Endothelial cell of umbilical vein (primary cell): ENCODE measurements at regions not wholly inside any gene's neighbourhood (a gene's known extent, or its start where the extent isn't known, plus 50 kb on each side); places are given as distances from the start of the nearest gene placed in this dataset.

ENCODE experiments used
- BruUV-seq: library from RNA; stranded (reverse); fragments of 400-500 nt; replicated peaks from 2 replicates; lab custom pipeline; 2021; lab: Mats Ljungman, UMichigan
- CTCF ChIA-PET: fragments of 300-600, 350-600 bp; sonication (Branson Sonifier 250); formaldehyde crosslinking; loops from one replicate; lab custom pipeline; 2021; ENCODE audit warnings: antibody characterized with exemption, inconsistent platforms; lab: Charles Lee
- POLR2A ChIA-PET: fragments of 300-600, 350-600 bp; sonication (Branson Sonifier 250); formaldehyde crosslinking; loops from one replicate; lab custom pipeline; 2021; ENCODE audit warnings: antibody characterized with exemption, inconsistent platforms; lab: Charles Lee
- DNase-seq: peaks from one replicate; pipeline ENCODE4 v3.0.0-alpha.2; 2011; ENCODE audit warnings: low read depth, low spot score
- FAIRE-seq: peaks from 2 replicates; lab custom pipeline; 2011; peaks lifted over from hg19 to GRCh38; lab: Jason Lieb, UNC
- H2AFZ ChIP-seq: 2 replicates; pipeline ENCODE4 v1.6.0; 2012; ENCODE audit warnings: low read depth, low read length, control low read depth, inconsistent platforms
- H3K27ac ChIP-seq: 2 replicates; pipeline ENCODE4 v1.5.1; 2011; ENCODE audit warnings: low read depth, mild to moderate bottlenecking, control low read depth, low read length, moderate library complexity; ENCODE audit not compliant: insufficient read depth
- H3K27me3 ChIP-seq, 2 experiments: 2 replicates each; pipeline versions ENCODE4 v1.6.0 to v1.6.1; 2011; ENCODE audit warnings: low read length in 2 of 2, mixed read lengths in 1 of 2; ENCODE audit not compliant: control insufficient read depth in 2 of 2, insufficient read depth in 2 of 2
- H3K36me3 ChIP-seq, 2 experiments: 2 replicates in 1 of 2; 3 replicates in 1 of 2; pipeline ENCODE4 v1.5.1; 2011; ENCODE audit warnings: low read length in 2 of 2, mild to moderate bottlenecking in 1 of 2, moderate library complexity in 1 of 2; ENCODE audit not compliant: control insufficient read depth in 2 of 2, insufficient read depth in 2 of 2; ENCODE audit errors: extremely low read depth in 1 of 2
- H3K4me1 ChIP-seq: 3 replicates; pipeline ENCODE4 v1.5.1; 2011; ENCODE audit warnings: mild to moderate bottlenecking, low read length; ENCODE audit not compliant: control insufficient read depth, insufficient read depth; ENCODE audit errors: extremely low read depth
- H3K4me2 ChIP-seq: 2 replicates; pipeline ENCODE4 v1.6.1; 2011; ENCODE audit warnings: low read length, control low read depth, mixed read lengths; ENCODE audit not compliant: insufficient read depth
- H3K4me3 ChIP-seq, 3 experiments: fragments of 200-600 bp in 1 of 3; sonication (generic), shearing (Covaris generic) in 1 of 3; replicated peaks in 1 of 3; 2 replicates each; pipeline ENCODE4 v1.5.1; 2011 to 2016; ENCODE audit warnings: control low read depth in 3 of 3, low read length in 3 of 3, mild to moderate bottlenecking in 2 of 3, inconsistent platforms in 1 of 3, low read depth in 1 of 3, moderate library complexity in 1 of 3; ENCODE audit not compliant: insufficient read depth in 1 of 3
- H3K79me2 ChIP-seq: 2 replicates; pipeline ENCODE4 v1.6.0; 2012; ENCODE audit warnings: low read length, inconsistent platforms; ENCODE audit not compliant: control insufficient read depth, insufficient read depth
- H3K9ac ChIP-seq: replicated peaks from 2 replicates; pipeline ENCODE3; 2011; ENCODE audit warnings: low read length, control low read depth; ENCODE audit not compliant: insufficient read depth; ENCODE audit errors: extremely low read depth
- H3K9me1 ChIP-seq: replicated peaks from 3 replicates; pipeline ENCODE4 v1.6.0; 2011; ENCODE audit warnings: mild to moderate bottlenecking, low read length; ENCODE audit not compliant: control insufficient read depth, insufficient read depth; ENCODE audit errors: extremely low read depth
- H3K9me3 ChIP-seq: replicated peaks from 2 replicates; pipeline ENCODE4 v1.5.1; 2012; ENCODE audit warnings: low read length, inconsistent platforms; ENCODE audit not compliant: control insufficient read depth, insufficient read depth
- H4K20me1 ChIP-seq: replicated peaks from 2 replicates; pipeline ENCODE3; 2011; ENCODE audit warnings: mild to moderate bottlenecking, low read length; ENCODE audit not compliant: control insufficient read depth, insufficient read depth; ENCODE audit errors: extremely low read depth
- CTCF ChIP-seq, 2 donors: IDR thresholded peaks; 1 replicate in 1 of 2; 2 replicates in 1 of 2; pipeline ENCODE4 v1.5.1; 2011; ENCODE audit warnings: low read length in 2 of 2, mild to moderate bottlenecking in 2 of 2, moderate library complexity in 2 of 2, control low read depth in 1 of 2, inconsistent platforms in 1 of 2, low read depth in 1 of 2; ENCODE audit not compliant: insufficient read depth in 1 of 2; ENCODE audit errors: extremely low read depth in 1 of 2
- GATA2 ChIP-seq: IDR thresholded peaks from 2 replicates; pipeline ENCODE4 v1.7.0; 2011; ENCODE audit warnings: low read depth, mild to moderate bottlenecking, moderate library complexity, mixed read lengths, low read length; ENCODE audit not compliant: insufficient read length, insufficient read depth
- MYC ChIP-seq: IDR thresholded peaks from one replicate; pipeline ENCODE4 v1.6.1; 2011; ENCODE audit warnings: mild to moderate bottlenecking, low read depth, low read length
- dilution Hi-C: fragments of 300-500 bp; cut with MboI; formaldehyde crosslinking; loops from one replicate; pipeline ENCODE4 v1.15.0; 2019; ENCODE audit warnings: low sequenced_read_pairs; ENCODE audit not compliant: extremely low pct_ligation_motif_present
- intact Hi-C: fragments of 100-400 bp; cut with micrococcal nuclease; formaldehyde crosslinking; loops from one replicate; pipeline ENCODE4 v1.10.0; 2022

GRCh38 chr10:130512936-130513335 lies 376.7 kb downstream of the GLRX3 start:
- no TSS peak for BruUV-seq
- dilution Hi-C loops = no loop called here
- H3K9me3 ChIP-seq = peaks cover 12% of the 10 kb centered on the region

More at GRCh38 chr10:130512936-130513335, 376.7 kb downstream of the GLRX3 start:
- H3K79me2 ChIP-seq = no peaks in the 10 kb centered on the region
- H3K27ac ChIP-seq = no peak overlapping the region
- no peak for TF ChIP-seq GATA2
- TF ChIP-seq CTCF (IDR thresholded peaks at IDR 0.05; ENCODE audit: extremely low read depth in 1 of 2, insufficient read depth in 1 of 2, low read depth in 1 of 2, low read length in 2 of 2) = no peak
- TF ChIP-seq MYC = no peak
- no peaks in the 10 kb centered on the region for H4K20me1 ChIP-seq
- no peaks in the 10 kb centered on the region for H3K9me1 ChIP-seq
- no peak overlapping the region for H3K4me3 ChIP-seq
- no peak overlapping the region for H2AFZ ChIP-seq
- CTCF ChIA-PET = no interaction called here
- POLR2A ChIA-PET = no interaction called here
- H3K4me1 ChIP-seq = no peaks in the 10 kb centered on the region
- intact Hi-C loops = no loop called here
- H3K36me3 ChIP-seq = no peaks in the 10 kb centered on the region
- no peak overlapping the region for H3K4me2 ChIP-seq
- DNase-seq (no peak), FAIRE-seq (no peak)
- H3K27me3 ChIP-seq = no peaks in the 10 kb centered on the region
- no peak overlapping the region for H3K9ac ChIP-seq
